Vagina (tissue), 2 donors: ENCODE measurements at regions not wholly inside any gene's neighbourhood (a gene's known extent, or its start where the extent isn't known, plus 50 kb on each side); places are given as distances from the start of the nearest gene placed in this dataset.

Experiments
- DNase-seq, 2 donors: peaks; one replicate each; pipeline ENCODE4 v3.0.0-alpha.2; 2017; ENCODE audit errors: extremely low spot score in 2 of 2
- H3K27ac ChIP-seq: fragments of 200-600 bp; sonication (generic); one replicate; pipeline ENCODE4 v1.5.1; 2019
- H3K27me3 ChIP-seq: fragments of 200-600 bp; sonication (generic); one replicate; pipeline ENCODE4 v1.5.1; 2019
- H3K36me3 ChIP-seq, 2 donors: fragments of 200-600 bp; sonication (generic); one replicate each; pipeline ENCODE4 v1.5.1; 2017 to 2019
- H3K4me1 ChIP-seq: fragments of 200-600 bp; sonication (generic); one replicate; pipeline ENCODE4 v1.5.1; 2019
- H3K4me3 ChIP-seq, 2 donors: fragments of 200-600 bp; sonication (generic); 1 replicate in 1 of 2; 2 replicates in 1 of 2; pipeline ENCODE4 v1.5.1; 2016 to 2019
- H3K9me3 ChIP-seq: fragments of 200-600 bp; sonication (generic); one replicate; pipeline ENCODE4 v1.5.1; 2019
- POLR2A ChIP-seq, 2 donors: fragments of 450-650 bp; IDR thresholded peaks; one replicate each; pipeline ENCODE4 v1.6.1; 2017; ENCODE audit warnings: antibody characterized with exemption in 2 of 2, mild to moderate bottlenecking in 2 of 2, moderate library complexity in 2 of 2
- POLR2AphosphoS5 ChIP-seq, 2 donors: sonication (generic); formaldehyde crosslinking; IDR thresholded peaks; one replicate each; pipeline ENCODE4 v1.9.0; 2017; ENCODE audit warnings: antibody characterized with exemption in 2 of 2, mild to moderate bottlenecking in 2 of 2, low read depth in 1 of 2; ENCODE audit not compliant: insufficient read depth in 1 of 2
- intact Hi-C: fragments of 100-400 bp; cut with DNase I; formaldehyde crosslinking; loops from one replicate; pipeline ENCODE4 v1.15.1; 2023
- TF ChIP-seq, protein P1 (sequence below), 3 experiments: fragments of 450-650 bp in 2 of 3; fragments of 200-600 bp in 1 of 3; sonication (generic) in 1 of 3; IDR thresholded peaks; one replicate each; pipeline ENCODE4 v1.5.1; 2017 to 2019; ENCODE audit warnings: antibody characterized with exemption in 3 of 3, mild to moderate bottlenecking in 2 of 3, moderate library complexity in 2 of 3

DNA sequence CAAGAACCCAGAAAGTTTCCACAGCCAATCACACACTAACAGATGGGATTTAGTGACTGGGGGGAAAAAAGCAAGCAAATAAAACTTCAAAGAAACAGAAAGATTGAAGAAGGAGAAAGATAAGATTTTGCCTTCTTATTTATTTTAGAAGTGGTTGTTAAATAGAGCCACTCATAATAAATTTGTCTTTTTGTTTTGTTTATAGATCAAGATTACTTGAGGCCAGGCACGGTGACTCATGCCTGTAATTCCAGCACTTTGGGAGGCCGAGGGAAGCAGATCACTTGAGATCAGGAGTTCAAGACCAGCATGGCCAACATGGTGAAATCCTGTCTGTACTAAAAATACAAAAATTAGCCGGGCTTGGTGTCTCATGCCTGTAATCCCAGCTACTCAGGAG lies 94.9 kb upstream of the RANBP3L start:
- no peak overlapping the region for H3K27ac ChIP-seq
- TF ChIP-seq, protein P1, sequence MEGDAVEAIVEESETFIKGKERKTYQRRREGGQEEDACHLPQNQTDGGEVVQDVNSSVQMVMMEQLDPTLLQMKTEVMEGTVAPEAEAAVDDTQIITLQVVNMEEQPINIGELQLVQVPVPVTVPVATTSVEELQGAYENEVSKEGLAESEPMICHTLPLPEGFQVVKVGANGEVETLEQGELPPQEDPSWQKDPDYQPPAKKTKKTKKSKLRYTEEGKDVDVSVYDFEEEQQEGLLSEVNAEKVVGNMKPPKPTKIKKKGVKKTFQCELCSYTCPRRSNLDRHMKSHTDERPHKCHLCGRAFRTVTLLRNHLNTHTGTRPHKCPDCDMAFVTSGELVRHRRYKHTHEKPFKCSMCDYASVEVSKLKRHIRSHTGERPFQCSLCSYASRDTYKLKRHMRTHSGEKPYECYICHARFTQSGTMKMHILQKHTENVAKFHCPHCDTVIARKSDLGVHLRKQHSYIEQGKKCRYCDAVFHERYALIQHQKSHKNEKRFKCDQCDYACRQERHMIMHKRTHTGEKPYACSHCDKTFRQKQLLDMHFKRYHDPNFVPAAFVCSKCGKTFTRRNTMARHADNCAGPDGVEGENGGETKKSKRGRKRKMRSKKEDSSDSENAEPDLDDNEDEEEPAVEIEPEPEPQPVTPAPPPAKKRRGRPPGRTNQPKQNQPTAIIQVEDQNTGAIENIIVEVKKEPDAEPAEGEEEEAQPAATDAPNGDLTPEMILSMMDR (IDR thresholded peaks at IDR 0.05): no peak
- TF ChIP-seq POLR2AphosphoS5 (IDR thresholded peaks at IDR 0.05; ENCODE audit: insufficient read depth in 1 of 2, low read depth in 1 of 2): no peak
- no peak for TF ChIP-seq POLR2A (IDR thresholded peaks at IDR 0.05)
- peaks cover 25% of the 10 kb centered on the region for H3K4me1 ChIP-seq
- no peaks in the 10 kb centered on the region for H3K36me3 ChIP-seq
- no peaks in the 10 kb centered on the region for H3K27me3 ChIP-seq
- H3K9me3 ChIP-seq: no peaks in the 10 kb centered on the region
- DNase-seq: no peak
- H3K4me3 ChIP-seq: no peak overlapping the region
- intact Hi-C loops: no loop called here

- no peaks in the 10 kb centered on the region for H3K9me3 ChIP-seq
- DNase-seq: no peak
- peak overlapping the region; percentile 7 for H3K27ac ChIP-seq
- TF ChIP-seq, protein P1 (IDR thresholded peaks at IDR 0.05): peak in 2 of 3 experiments; percentile 39 to 41
- TF ChIP-seq POLR2AphosphoS5 (IDR thresholded peaks at IDR 0.05; ENCODE audit: insufficient read depth in 1 of 2, low read depth in 1 of 2): no peak
- H3K4me3 ChIP-seq: no peak overlapping the region
- intact Hi-C loops: no loop called here
- no peaks in the 10 kb centered on the region for H3K36me3 ChIP-seq
- no peaks in the 10 kb centered on the region for H3K27me3 ChIP-seq
- H3K4me1 ChIP-seq: peaks cover 12% of the 10 kb centered on the region
These were observed 96.3 kb upstream of the RANBP3L start for GRCh38 chr5:36397901-36398536.

DNA sequence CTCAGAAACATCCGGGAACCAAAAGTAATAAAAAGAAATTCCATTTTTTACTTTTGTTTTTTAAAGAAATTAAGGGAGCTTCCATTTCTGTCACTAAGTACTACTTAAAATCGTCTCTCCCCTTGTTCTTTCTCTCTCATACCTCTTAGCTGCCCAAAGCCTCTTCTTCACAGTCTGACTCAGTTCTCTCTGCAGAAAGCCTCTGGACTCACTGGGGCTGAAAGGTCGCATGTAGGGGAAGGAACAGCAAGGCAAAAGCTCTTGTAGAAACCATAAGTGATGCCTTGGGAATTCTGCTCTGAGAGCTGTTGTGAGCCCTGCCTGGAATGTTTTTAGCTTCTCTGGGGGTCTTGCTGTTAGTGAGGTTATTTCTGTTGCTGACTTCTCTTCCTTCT lies 100.8 kb upstream of the RANBP3L start:
- no peak for DNase-seq
- Histone ChIP-seq H3K27ac (no peak overlapping the region), H3K4me1 (peaks cover 14% of the 10 kb centered on the region), H3K36me3 (no peaks in the 10 kb centered on the region), H3K4me3 (no peak overlapping the region), H3K27me3 (no peaks in the 10 kb centered on the region), H3K9me3 (no peaks in the 10 kb centered on the region)
- intact Hi-C loops: no loop called here
- TF ChIP-seq POLR2A (IDR thresholded peaks at IDR 0.05) (no peak), POLR2AphosphoS5 (IDR thresholded peaks at IDR 0.05; ENCODE audit: insufficient read depth in 1 of 2, low read depth in 1 of 2) (no peak)
- TF ChIP-seq, protein P1 (IDR thresholded peaks at IDR 0.05): no peak

- peak overlapping the region; percentile 51 for H3K27ac ChIP-seq
- no peak overlapping the region for H3K4me3 ChIP-seq
- H3K9me3 ChIP-seq: no peaks in the 10 kb centered on the region
- no peak for DNase-seq
- intact Hi-C loops: no loop called here
- H3K4me1 ChIP-seq: peaks cover 14% of the 10 kb centered on the region
- TF ChIP-seq POLR2A (IDR thresholded peaks at IDR 0.05) (no peak), POLR2AphosphoS5 (IDR thresholded peaks at IDR 0.05; ENCODE audit: insufficient read depth in 1 of 2, low read depth in 1 of 2) (no peak)
- TF ChIP-seq, protein P1 (IDR thresholded peaks at IDR 0.05): no peak
- H3K36me3 ChIP-seq: no peaks in the 10 kb centered on the region
- no peaks in the 10 kb centered on the region for H3K27me3 ChIP-seq
These were observed 102.1 kb upstream of the RANBP3L start for GRCh38 chr5:36403632-36404311.

GRCh38 chr5:36406023-36406422 lies 104.3 kb upstream of the RANBP3L start:
- H3K27me3 ChIP-seq: no peaks in the 10 kb centered on the region
- TF ChIP-seq POLR2A (IDR thresholded peaks at IDR 0.05) (no peak), POLR2AphosphoS5 (IDR thresholded peaks at IDR 0.05; ENCODE audit: insufficient read depth in 1 of 2, low read depth in 1 of 2) (no peak)
- TF ChIP-seq, protein P1 (IDR thresholded peaks at IDR 0.05): no peak
- peaks cover 14% of the 10 kb centered on the region for H3K4me1 ChIP-seq
- intact Hi-C loops: no loop called here
- H3K36me3 ChIP-seq: no peaks in the 10 kb centered on the region
- H3K4me3 ChIP-seq: no peak overlapping the region
- H3K9me3 ChIP-seq: no peaks in the 10 kb centered on the region
- no peak for DNase-seq
- H3K27ac ChIP-seq: no peak overlapping the region
